Activated CD8-positive, alpha-beta memory T cell treated with anti-CD3 and anti-CD28 coated beads, Interleukin-2, amount 10 ng/mL, durations not matched to agents 7 days and 5 days (primary cell): ENCODE measurements at regions not wholly inside any gene's neighbourhood (a gene's known extent, or its start where the extent isn't known, plus 50 kb on each side); places are given as distances from the start of the nearest gene placed in this dataset.
"Not testable (repeated sequence)": the region's sequence is repeated elsewhere in the genome, so short reads cannot be mapped to it uniquely, and the experiment has no call there.

Source experiments
- ATAC-seq: fragments of 150-1000 bp; cut with Tn5 transposase; one replicate; pipeline ENCODE4 v1.10.0; 2021; ENCODE audit warnings: moderate library complexity
- CTCF ChIA-PET: fragments of 350-600 bp; sonication (Branson Sonifier 250); formaldehyde crosslinking; loops from one replicate; lab custom pipeline; 2021; ENCODE audit warnings: antibody characterized with exemption; lab: Charles Lee
- DNase-seq: peaks from one replicate; pipeline ENCODE4 v3.0.0-alpha.2; 2020
- H3K27ac Mint-ChIP-seq: one replicate; pipeline ENCODE4 v1.8.0; 2021; ENCODE audit warnings: mild to moderate bottlenecking, mixed read lengths
- H3K27me3 Mint-ChIP-seq: one replicate; pipeline ENCODE4 v1.8.0; 2021; ENCODE audit warnings: mixed read lengths
- H3K36me3 Mint-ChIP-seq: one replicate; pipeline ENCODE4 v1.8.0; 2021; ENCODE audit warnings: mild to moderate bottlenecking, mixed read lengths
- H3K4me1 Mint-ChIP-seq: one replicate; pipeline ENCODE4 v1.8.0; 2021; ENCODE audit warnings: mixed read lengths
- H3K4me3 Mint-ChIP-seq: one replicate; pipeline ENCODE4 v1.8.0; 2021; ENCODE audit warnings: mild to moderate bottlenecking, moderate library complexity, mixed read lengths
- H3K9me3 Mint-ChIP-seq: one replicate; pipeline ENCODE4 v1.8.0; 2022; ENCODE audit warnings: low read depth, mixed read lengths

DNA sequence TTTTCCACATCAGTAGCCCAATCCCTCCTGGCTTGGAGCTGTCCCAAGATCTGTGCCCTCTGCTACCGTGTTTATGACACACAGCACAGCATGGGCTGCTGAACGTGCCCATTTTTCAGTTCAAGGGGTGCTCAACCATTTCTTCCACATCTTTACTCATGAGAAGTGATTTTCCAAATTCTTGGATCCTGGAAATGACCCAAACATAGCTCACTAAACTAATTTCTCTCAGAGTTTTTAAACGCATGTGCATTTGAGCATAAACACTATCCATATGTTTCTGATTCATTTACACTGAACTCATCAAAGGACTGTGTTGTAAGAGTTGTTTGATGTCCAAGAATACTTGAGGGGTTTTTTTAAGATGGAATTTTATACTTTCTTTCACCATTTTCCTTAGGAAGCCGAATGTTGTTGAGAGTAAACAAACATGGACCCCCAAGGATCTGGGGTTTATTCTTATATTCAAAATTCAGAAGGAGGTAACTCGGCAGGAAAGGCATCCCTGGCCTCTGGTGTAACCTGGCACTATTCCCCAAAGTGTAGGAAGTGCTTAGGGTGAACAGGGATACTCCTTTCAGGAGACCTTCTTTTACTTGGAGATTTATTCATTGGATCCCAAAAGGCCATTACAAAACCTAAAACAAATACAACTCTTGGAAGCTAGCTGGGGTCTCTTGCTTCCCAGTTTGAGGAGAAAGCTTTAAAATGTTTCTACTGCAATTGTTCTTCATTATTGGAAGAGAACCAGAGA, 215.0 kb downstream of the BMP4 start:
- no peaks in the 10 kb centered on the region for H3K4me1 Mint-ChIP-seq
- H3K27ac Mint-ChIP-seq: no peak overlapping the region
- no peaks in the 10 kb centered on the region for H3K9me3 Mint-ChIP-seq
- CTCF ChIA-PET: no interaction called here
- no peaks in the 10 kb centered on the region for H3K27me3 Mint-ChIP-seq
- DNase-seq (no peak), ATAC-seq (no peak)
- no peak overlapping the region for H3K4me3 Mint-ChIP-seq
- H3K36me3 Mint-ChIP-seq: no peaks in the 10 kb centered on the region

DNA sequence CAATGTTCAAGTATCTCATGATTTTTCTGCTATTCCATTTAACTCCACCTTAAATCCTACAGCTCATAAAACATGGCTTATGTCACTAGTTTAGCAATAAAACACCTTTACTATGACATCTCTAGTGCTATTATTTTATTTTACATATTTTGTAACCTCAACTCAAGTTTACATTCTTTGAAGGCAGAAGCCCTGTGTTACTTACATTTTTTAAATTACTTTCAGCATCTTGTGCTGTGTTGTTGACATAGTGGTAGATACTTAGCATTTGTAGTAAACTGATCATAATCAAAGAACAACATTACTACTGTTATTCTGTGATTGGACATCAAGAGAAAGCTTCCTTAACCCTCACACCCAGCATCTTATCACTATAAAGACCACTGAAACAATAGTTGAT, 216.1 kb downstream of the BMP4 start:
- H3K4me1 Mint-ChIP-seq: no peaks in the 10 kb centered on the region
- no peak for ATAC-seq
- H3K27me3 Mint-ChIP-seq: no peaks in the 10 kb centered on the region
- no peak for DNase-seq
- CTCF ChIA-PET: no interaction called here
- H3K36me3 Mint-ChIP-seq: no peaks in the 10 kb centered on the region
- H3K9me3 Mint-ChIP-seq: no peaks in the 10 kb centered on the region
- H3K27ac Mint-ChIP-seq: no peak overlapping the region
- H3K4me3 Mint-ChIP-seq: no peak overlapping the region

- Mint-ChIP-seq H3K27ac (no peak overlapping the region), H3K9me3 (no peaks in the 10 kb centered on the region), H3K4me3 (no peak overlapping the region), H3K4me1 (no peaks in the 10 kb centered on the region), H3K27me3 (no peaks in the 10 kb centered on the region), H3K36me3 (no peaks in the 10 kb centered on the region)
- no peak for DNase-seq
- CTCF ChIA-PET: no interaction called here
- no peak for ATAC-seq
These were observed 220.7 kb downstream of the BMP4 start for GRCh38 chr14:53735916-53736315.

DNA sequence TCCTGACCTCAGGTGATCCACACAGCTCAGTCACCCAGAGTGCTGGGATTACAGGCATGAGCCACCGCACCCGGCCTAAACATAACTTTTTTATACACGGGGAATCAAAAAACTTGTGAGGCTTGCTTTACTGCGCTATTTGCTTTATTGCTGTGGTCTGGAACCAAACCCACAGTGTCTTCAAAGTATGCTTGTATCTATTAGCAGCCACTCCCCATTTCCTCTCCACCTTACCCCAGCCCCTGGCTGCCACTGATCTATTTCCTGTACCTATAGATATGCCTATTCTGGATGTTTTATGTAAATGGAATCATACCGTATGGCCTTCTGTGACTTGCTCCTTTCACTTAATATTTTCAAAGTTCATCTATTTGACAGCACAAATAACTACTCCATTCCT, 233.4 kb downstream of the BMP4 start:
- Mint-ChIP-seq H3K9me3 (peaks cover 4% of the 10 kb centered on the region), H3K4me1 (no peaks in the 10 kb centered on the region), H3K36me3 (no peaks in the 10 kb centered on the region), H3K27ac (no peak overlapping the region), H3K4me3 (no peak overlapping the region), H3K27me3 (no peaks in the 10 kb centered on the region)
- no peak for DNase-seq
- ATAC-seq: no peak
- CTCF ChIA-PET: no interaction called here

DNA sequence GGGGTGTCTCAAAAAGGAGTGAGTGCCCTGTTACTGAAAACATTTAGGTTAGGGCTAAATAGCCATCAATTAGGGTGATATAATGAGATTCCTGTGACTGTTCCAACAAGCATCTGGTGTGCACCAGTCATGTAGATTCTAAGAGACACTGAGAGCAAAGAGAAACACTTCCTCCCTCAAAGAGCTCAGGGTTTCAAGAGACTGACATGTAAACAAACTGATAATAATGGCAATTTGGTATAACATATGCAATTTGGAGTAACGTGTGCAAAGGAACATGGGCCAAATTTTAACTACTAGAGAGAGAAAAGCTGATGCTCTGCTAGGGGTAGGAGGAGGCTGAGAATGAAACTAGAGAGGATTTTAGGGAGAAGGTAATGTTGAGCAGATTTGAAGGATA, 237.1 kb downstream of the BMP4 start:
- no peaks in the 10 kb centered on the region for H3K4me1 Mint-ChIP-seq
- no peak for ATAC-seq
- no peak overlapping the region for H3K4me3 Mint-ChIP-seq
- H3K36me3 Mint-ChIP-seq: no peaks in the 10 kb centered on the region
- no peak overlapping the region for H3K27ac Mint-ChIP-seq
- DNase-seq: no peak
- H3K9me3 Mint-ChIP-seq: peaks cover 4% of the 10 kb centered on the region
- H3K27me3 Mint-ChIP-seq: no peaks in the 10 kb centered on the region
- CTCF ChIA-PET: no interaction called here

- ATAC-seq (no peak), DNase-seq (no peak)
- no peaks in the 10 kb centered on the region for H3K27me3 Mint-ChIP-seq
- peaks cover 5% of the 10 kb centered on the region for H3K9me3 Mint-ChIP-seq
- no peak overlapping the region for H3K4me3 Mint-ChIP-seq
- H3K36me3 Mint-ChIP-seq: no peaks in the 10 kb centered on the region
- H3K27ac Mint-ChIP-seq: no peak overlapping the region
- CTCF ChIA-PET: no interaction called here
- H3K4me1 Mint-ChIP-seq: no peaks in the 10 kb centered on the region
These were observed 240.0 kb downstream of the BMP4 start for GRCh38 chr14:53716578-53716977.

- DNase-seq: no peak
- Mint-ChIP-seq H3K9me3 (peaks cover 2% of the 10 kb centered on the region), H3K4me3 (no peak overlapping the region), H3K4me1 (no peaks in the 10 kb centered on the region), H3K36me3 (no peaks in the 10 kb centered on the region), H3K27ac (no peak overlapping the region), H3K27me3 (no peaks in the 10 kb centered on the region)
- no peak for ATAC-seq
- CTCF ChIA-PET: no interaction called here
These were observed 241.4 kb downstream of the BMP4 start for GRCh38 chr14:53715193-53715721.

- H3K9me3 Mint-ChIP-seq: peaks cover 2% of the 10 kb centered on the region
- H3K36me3 Mint-ChIP-seq: no peaks in the 10 kb centered on the region
- DNase-seq (no peak), ATAC-seq (no peak)
- no peaks in the 10 kb centered on the region for H3K4me1 Mint-ChIP-seq
- no peaks in the 10 kb centered on the region for H3K27me3 Mint-ChIP-seq
- CTCF ChIA-PET: no interaction called here
- no peak overlapping the region for H3K4me3 Mint-ChIP-seq
- no peak overlapping the region for H3K27ac Mint-ChIP-seq
These were observed 242.0 kb downstream of the BMP4 start for GRCh38 chr14:53714495-53715192.

DNA sequence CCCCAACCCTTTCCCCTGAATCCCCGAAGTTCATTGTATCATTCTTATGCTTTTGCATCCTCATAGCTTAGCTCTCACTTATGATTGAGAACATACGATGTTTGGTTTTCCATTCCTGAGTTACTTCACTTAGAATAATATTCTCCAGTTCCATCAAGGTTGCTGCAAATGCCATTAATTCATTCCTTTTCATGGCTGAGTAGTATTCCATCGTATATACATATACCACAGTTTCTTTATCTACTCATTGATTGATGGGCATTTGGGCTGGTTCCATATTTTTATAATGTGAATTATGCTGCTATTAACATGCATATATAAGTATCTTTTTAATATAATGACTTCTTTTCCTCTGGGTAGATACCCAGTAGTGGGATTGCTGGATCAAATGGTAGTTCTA, 243.7 kb downstream of the BMP4 start:
- H3K27ac Mint-ChIP-seq, ATAC-seq, H3K36me3 Mint-ChIP-seq, H3K9me3 Mint-ChIP-seq, H3K4me1 Mint-ChIP-seq, CTCF ChIA-PET, H3K4me3 Mint-ChIP-seq, H3K27me3 Mint-ChIP-seq, DNase-seq: not testable (repeated sequence)

DNA sequence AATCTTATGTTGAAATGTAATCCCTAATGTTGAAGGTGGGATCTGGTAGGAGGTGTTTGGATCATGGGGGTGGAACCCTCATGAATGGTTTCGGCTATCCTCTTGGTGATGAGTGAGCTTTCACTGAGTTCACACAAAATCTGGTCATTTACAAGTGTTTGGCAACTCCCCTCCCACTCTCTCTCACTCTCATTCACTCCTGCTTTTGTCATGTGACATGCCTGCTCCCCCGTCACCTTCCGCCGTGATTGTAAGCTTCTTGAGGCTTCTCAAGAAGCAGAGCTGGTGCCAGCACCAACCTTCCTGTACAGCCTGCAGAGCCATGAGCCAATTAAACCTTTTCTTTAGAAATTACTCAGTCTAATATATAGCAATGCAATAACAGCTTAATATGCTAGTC, 245.4 kb downstream of the BMP4 start:
- no peak for ATAC-seq
- CTCF ChIA-PET: no interaction called here
- peaks cover 2% of the 10 kb centered on the region for H3K9me3 Mint-ChIP-seq
- no peak overlapping the region for H3K4me3 Mint-ChIP-seq
- H3K36me3 Mint-ChIP-seq: no peaks in the 10 kb centered on the region
- H3K27ac Mint-ChIP-seq: no peak overlapping the region
- no peak for DNase-seq
- no peaks in the 10 kb centered on the region for H3K4me1 Mint-ChIP-seq
- no peaks in the 10 kb centered on the region for H3K27me3 Mint-ChIP-seq

DNA sequence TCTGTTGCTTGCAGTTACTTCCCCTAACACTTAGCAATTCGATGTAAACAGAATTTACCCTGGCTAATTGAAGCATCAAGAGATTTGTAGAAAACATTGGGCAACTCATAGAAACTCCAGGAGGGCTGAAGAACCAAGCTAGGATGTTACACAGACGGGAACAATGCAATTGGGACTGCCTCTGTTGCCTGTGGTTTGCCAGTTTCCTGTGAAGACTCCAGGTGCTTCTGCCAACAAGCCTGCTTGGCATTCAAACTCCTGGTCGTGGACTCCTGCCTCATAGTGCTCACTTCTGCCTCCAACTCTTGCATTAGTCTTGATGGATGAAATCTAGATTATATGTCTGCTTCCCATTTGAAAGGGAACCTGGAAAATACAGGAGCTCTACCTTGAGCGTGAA, 246.0 kb downstream of the BMP4 start:
- ATAC-seq: no peak
- Mint-ChIP-seq H3K4me3 (no peak overlapping the region), H3K36me3 (no peaks in the 10 kb centered on the region), H3K27me3 (no peaks in the 10 kb centered on the region), H3K9me3 (peaks cover 2% of the 10 kb centered on the region), H3K4me1 (no peaks in the 10 kb centered on the region), H3K27ac (no peak overlapping the region)
- CTCF ChIA-PET: no interaction called here
- no peak for DNase-seq

GRCh38 chr14:53709381-53709780, 247.2 kb downstream of the BMP4 start:
- Mint-ChIP-seq H3K27me3 (no peaks in the 10 kb centered on the region), H3K4me3 (no peak overlapping the region), H3K4me1 (no peaks in the 10 kb centered on the region), H3K36me3 (no peaks in the 10 kb centered on the region), H3K27ac (no peak overlapping the region), H3K9me3 (peaks cover 2% of the 10 kb centered on the region)
- ATAC-seq (no peak), DNase-seq (no peak)
- CTCF ChIA-PET: no interaction called here

- CTCF ChIA-PET: no interaction called here
- ATAC-seq: no peak
- Mint-ChIP-seq H3K4me1 (no peaks in the 10 kb centered on the region), H3K4me3 (no peak overlapping the region), H3K27ac (no peak overlapping the region), H3K9me3 (no peaks in the 10 kb centered on the region), H3K36me3 (no peaks in the 10 kb centered on the region), H3K27me3 (no peaks in the 10 kb centered on the region)
- DNase-seq: no peak
These were observed 253.2 kb downstream of the BMP4 start for GRCh38 chr14:53703457-53703856.
